GM10266 (cell line): ENCODE measurements at regions not wholly inside any gene's neighbourhood (a gene's known extent, or its start where the extent isn't known, plus 50 kb on each side); places are given as distances from the start of the nearest gene placed in this dataset.

Source experiments
- DNase-seq: peaks from one replicate; pipeline ENCODE4 v3.0.0; 2012; ENCODE audit errors: extremely low spot score
- TF ChIP-seq, protein P1 (sequence below): IDR thresholded peaks from 2 replicates; pipeline ENCODE4 v1.5.1; 2012; ENCODE audit warnings: mild to moderate bottlenecking, low read depth; ENCODE audit not compliant: control insufficient read depth, insufficient read depth; ENCODE audit errors: missing control alignments

DNA sequence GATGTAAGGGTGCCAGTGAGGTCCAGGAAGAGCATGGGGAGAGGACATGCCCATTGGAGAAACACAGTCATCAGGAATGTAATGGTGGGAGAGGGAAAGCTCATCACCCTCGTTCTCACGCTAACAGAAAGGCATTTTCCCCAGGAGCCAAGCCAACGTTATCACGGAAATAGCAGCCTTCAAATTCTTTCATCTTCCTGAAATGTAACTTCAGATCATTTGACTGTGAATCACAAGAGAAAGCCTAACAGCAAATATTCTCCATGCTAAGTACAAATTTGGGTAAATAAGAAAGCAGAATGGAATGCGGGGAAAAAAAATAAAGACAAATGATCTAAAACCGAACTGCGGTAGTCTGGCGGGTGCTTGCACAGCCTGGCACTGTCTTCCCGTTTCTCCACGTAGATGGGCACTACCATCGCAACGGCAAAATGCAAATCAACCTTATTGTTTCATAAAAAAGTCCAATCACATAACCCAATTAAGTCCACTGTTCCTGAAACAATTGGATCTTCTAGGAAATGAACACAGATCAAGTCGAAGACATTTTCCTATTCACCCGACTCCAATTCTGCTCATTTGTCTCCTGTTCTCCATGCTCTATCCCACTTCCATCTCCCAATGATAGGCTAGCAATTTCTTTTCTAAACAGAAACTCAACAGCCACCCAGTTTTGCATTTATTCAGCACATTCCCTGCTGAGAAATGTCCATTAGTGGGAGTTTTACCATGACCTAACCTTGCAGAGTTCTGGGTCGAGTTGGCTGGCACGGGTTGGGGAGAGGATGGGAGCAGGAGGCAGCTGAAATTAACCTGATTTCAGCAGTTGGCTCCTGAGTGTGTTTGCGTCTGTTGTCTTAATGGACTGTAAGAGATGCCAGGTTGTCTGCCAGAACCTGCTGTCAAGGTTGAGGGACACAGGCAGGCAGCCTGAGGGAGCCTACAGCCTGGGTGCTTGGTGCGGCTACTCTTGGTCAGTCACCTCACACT is 74.6 kb upstream of the FRMD4A start:
- TF ChIP-seq, protein P1, sequence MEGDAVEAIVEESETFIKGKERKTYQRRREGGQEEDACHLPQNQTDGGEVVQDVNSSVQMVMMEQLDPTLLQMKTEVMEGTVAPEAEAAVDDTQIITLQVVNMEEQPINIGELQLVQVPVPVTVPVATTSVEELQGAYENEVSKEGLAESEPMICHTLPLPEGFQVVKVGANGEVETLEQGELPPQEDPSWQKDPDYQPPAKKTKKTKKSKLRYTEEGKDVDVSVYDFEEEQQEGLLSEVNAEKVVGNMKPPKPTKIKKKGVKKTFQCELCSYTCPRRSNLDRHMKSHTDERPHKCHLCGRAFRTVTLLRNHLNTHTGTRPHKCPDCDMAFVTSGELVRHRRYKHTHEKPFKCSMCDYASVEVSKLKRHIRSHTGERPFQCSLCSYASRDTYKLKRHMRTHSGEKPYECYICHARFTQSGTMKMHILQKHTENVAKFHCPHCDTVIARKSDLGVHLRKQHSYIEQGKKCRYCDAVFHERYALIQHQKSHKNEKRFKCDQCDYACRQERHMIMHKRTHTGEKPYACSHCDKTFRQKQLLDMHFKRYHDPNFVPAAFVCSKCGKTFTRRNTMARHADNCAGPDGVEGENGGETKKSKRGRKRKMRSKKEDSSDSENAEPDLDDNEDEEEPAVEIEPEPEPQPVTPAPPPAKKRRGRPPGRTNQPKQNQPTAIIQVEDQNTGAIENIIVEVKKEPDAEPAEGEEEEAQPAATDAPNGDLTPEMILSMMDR: no peak
- no peak for DNase-seq

DNA sequence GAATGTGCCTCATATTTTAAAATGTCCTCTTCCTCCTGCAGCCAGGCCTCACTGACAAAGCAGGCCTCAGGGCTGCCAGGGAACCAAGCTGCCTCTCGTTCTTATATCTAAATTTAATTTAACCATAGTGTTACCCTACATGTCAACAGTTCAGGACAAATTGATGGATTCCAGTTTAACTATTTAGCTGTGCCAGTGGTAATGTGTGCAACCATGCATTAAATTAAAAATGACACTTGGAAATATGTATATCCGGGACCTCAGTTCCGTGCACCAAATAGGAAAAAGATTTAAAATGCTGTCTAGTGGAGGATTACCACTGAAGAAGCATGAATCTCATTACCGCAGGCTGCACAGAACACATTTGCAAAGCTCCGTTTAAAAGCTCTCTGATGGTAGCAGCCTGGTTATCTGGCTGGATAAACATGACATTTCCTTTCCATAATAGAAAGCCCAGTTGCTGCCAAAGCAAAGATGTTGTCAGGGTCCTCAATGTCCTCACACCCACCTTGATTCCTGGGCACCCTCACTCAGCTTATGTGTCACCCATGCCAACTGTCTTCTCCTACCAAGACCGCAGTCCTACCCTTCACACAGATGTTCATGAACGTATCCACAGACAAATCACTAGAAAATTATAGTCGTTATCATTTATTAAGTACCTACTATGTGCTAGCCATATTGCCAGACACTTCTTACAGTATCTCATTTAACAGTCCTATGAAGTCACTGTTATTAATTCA is 73.3 kb upstream of the FRMD4A start:
- TF ChIP-seq, protein P1: no peak
- DNase-seq: no peak

DNA sequence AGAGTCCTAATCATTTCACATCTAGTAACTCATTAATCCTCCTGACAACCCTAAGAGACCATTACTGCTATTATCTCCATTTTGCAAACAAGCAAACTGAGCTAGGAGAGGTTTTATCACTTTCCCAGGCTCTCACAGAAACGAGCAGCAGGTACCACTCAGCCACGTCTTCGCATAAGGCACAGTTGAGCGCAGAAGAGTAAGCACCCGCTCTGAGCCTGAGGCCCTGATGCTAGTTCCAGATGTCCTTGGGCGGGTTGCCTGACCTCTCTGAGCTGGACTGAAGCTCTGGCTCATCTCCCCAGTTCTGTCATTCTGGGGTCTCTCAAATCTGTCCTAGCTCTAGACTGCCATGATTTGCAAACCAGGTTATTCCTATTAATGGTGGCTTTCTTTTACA is 72.6 kb upstream of the FRMD4A start:
- TF ChIP-seq, protein P1: no peak
- no peak for DNase-seq

DNA sequence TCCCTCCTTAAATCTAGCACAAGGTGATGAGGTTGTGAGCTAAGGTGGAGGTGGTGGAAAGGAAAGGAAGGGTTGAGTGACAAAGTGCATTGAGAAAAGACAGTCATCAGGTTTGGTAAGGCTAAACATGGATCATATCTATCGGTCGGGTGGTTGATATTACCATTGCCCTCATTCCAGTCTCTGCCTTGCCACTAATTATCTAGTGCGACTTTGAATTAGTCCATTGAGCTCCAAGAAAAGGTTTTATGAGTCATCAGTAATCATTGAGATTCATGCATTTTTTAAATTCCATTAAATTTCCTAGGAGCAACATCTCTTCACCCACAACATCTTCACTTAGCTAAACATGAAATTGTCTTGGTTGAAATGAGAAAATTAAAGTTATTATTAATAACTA is 68.9 kb upstream of the FRMD4A start:
- no peak for DNase-seq
- TF ChIP-seq, protein P1: no peak

DNA sequence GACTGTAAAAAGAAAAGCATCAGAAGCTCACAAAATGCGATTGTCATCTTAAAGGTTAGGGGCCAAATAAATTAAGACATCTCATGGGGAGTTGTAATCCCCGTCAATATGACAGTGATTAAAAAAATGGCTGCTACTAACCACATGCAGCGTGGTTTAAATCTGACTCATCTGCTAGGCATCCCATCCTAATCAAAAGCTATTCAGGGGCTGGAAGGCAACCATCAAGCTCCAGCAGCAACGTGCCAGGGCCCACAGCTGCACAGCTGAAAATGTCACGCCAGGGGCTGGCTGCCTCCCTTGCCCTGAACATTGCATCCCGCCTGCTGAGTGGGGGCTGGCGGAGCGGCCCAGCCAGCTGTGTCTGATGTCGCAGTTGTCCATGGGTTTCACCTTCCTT is 66.3 kb upstream of the FRMD4A start:
- TF ChIP-seq, protein P1: no peak

DNA sequence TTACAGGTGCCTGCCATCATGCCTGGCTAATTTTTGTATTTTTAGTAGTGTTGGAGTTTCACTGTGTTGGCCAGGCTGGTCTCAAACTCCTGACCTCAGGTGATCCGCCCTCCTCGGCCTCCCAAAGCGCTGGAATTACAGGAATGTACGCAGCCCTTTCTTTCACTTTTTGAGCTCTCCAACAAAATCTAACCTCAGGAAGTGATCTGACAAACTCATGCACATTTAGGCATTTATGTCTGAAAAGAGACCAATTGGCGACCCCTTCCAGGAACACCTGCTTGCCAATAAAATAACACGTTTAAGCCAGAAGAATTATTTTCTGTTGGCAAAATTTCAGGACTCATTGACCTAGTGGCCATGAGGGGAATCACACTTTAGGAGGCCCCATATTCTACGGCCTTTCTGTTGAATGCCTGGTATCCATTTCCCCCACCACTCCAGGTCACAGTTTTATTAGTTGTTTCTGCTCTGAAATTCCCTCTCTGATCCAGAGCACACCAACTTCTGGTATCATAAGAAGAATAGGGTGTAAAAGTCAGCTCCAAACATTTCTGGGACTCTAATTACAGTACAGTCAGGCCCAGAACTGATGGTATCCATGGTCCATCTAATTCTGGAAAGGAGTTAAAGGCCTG is 65.8 kb upstream of the FRMD4A start:
- DNase-seq: no peak
- TF ChIP-seq, protein P1: no peak

More for the DNA sequence above, 66.3 kb upstream of the FRMD4A start:
- DNase-seq: no peak
